ENCODE measurements at regions not wholly inside any gene's neighbourhood (a gene's known extent, or its start where the extent isn't known, plus 50 kb on each side); places are given as distances from the start of the nearest gene placed in this dataset.

GRCh38 chr13:56335775-56336174, 804.9 kb upstream of the PRR20A start:
- TF ChIP-seq CTCF (IDR thresholded peaks at IDR 0.05), result no peak
- H3K9me3 Mint-ChIP-seq, result peaks cover 10 to 22% of the 10 kb centered on the region in 2 donors
- Histone ChIP-seq H3K4me3 (ENCODE audit: low read length) (no peak overlapping the region), H3K27ac (ENCODE audit: low read length) (no peak overlapping the region), H3K27me3 (ENCODE audit: control insufficient read depth, insufficient read depth, low read length) (no peaks in the 10 kb centered on the region), H3K9me3 (ENCODE audit: control insufficient read depth, insufficient read depth, low read length) (peaks cover 11% of the 10 kb centered on the region), H3K4me1 (ENCODE audit: control insufficient read depth, insufficient read depth, low read length) (no peaks in the 10 kb centered on the region), H3K36me3 (ENCODE audit: control insufficient read depth, insufficient read depth, low read length) (no peaks in the 10 kb centered on the region)
- no peak overlapping the region for H3K27ac Mint-ChIP-seq
- H3K36me3 Mint-ChIP-seq, result no peaks in the 10 kb centered on the region
- WGBS (ENCODE audit: insufficient coverage), result no CpG with 5 or more reads among the region's 1 CpG
- ATAC-seq, result no peak
- H3K4me3 Mint-ChIP-seq, result no peak overlapping the region
- DNase-seq, result no peak
- no peaks in the 10 kb centered on the region for H3K27me3 Mint-ChIP-seq (ENCODE audit: low read depth in 2 of 2)
- H3K4me1 Mint-ChIP-seq, result no peaks in the 10 kb centered on the region
- intact Hi-C loops (cut with micrococcal nuclease), result no loop called here

- Histone ChIP-seq H3K4me1 (ENCODE audit: control insufficient read depth, insufficient read depth, low read length) (no peaks in the 10 kb centered on the region), H3K4me3 (ENCODE audit: low read length) (no peak overlapping the region), H3K27ac (ENCODE audit: low read length) (no peak overlapping the region), H3K9me3 (ENCODE audit: control insufficient read depth, insufficient read depth, low read length) (peaks cover 17% of the 10 kb centered on the region), H3K36me3 (ENCODE audit: control insufficient read depth, insufficient read depth, low read length) (no peaks in the 10 kb centered on the region), H3K27me3 (ENCODE audit: control insufficient read depth, insufficient read depth, low read length) (no peaks in the 10 kb centered on the region)
- Mint-ChIP-seq H3K27me3 (ENCODE audit: low read depth in 2 of 2) (no peaks in the 10 kb centered on the region), H3K9me3 (peaks cover 13 to 27% of the 10 kb centered on the region in 2 donors), H3K4me1 (no peaks in the 10 kb centered on the region), H3K4me3 (no peak overlapping the region), H3K36me3 (no peaks in the 10 kb centered on the region), H3K27ac (no peak overlapping the region)
- DNase-seq (no peak), ATAC-seq (no peak)
- intact Hi-C loops (cut with micrococcal nuclease), result no loop called here
- no peak for TF ChIP-seq CTCF (IDR thresholded peaks at IDR 0.05)
- no CpG with 5 or more reads among the region's 1 CpG for WGBS (ENCODE audit: insufficient coverage)
Observed at GRCh38 chr13:56338421-56338820, 802.3 kb upstream of the PRR20A start.

- H3K4me3 Mint-ChIP-seq, result no peak overlapping the region
- no peaks in the 10 kb centered on the region for H3K4me1 ChIP-seq (ENCODE audit: control insufficient read depth, insufficient read depth, low read length)
- H3K9me3 Mint-ChIP-seq, result peaks cover 11 to 22% of the 10 kb centered on the region in 2 donors
- H3K4me1 Mint-ChIP-seq, result no peaks in the 10 kb centered on the region
- no peaks in the 10 kb centered on the region for H3K27me3 ChIP-seq (ENCODE audit: control insufficient read depth, insufficient read depth, low read length)
- peaks cover 5% of the 10 kb centered on the region for H3K9me3 ChIP-seq (ENCODE audit: control insufficient read depth, insufficient read depth, low read length)
- H3K4me3 ChIP-seq (ENCODE audit: low read length), result no peak overlapping the region
- DNase-seq (no peak), ATAC-seq (no peak)
- H3K27ac Mint-ChIP-seq, result no peak overlapping the region
- H3K27ac ChIP-seq (ENCODE audit: low read length), result no peak overlapping the region
- intact Hi-C loops (cut with micrococcal nuclease), result no loop called here
- H3K36me3 Mint-ChIP-seq, result no peaks in the 10 kb centered on the region
- no CpG with 5 or more reads among the region's 1 CpG for WGBS (ENCODE audit: insufficient coverage)
- no peaks in the 10 kb centered on the region for H3K36me3 ChIP-seq (ENCODE audit: control insufficient read depth, insufficient read depth, low read length)
- no peak for TF ChIP-seq CTCF (IDR thresholded peaks at IDR 0.05)
- no peaks in the 10 kb centered on the region for H3K27me3 Mint-ChIP-seq (ENCODE audit: low read depth in 2 of 2)
Observed at GRCh38 chr13:56347014-56347413, 793.7 kb upstream of the PRR20A start.

- no peak overlapping the region for H3K27ac ChIP-seq (ENCODE audit: low read length)
- no peak for TF ChIP-seq CTCF (IDR thresholded peaks at IDR 0.05)
- H3K36me3 ChIP-seq (ENCODE audit: control insufficient read depth, insufficient read depth, low read length), result no peaks in the 10 kb centered on the region
- Mint-ChIP-seq H3K4me3 (no peak overlapping the region), H3K36me3 (peaks cover 6% of the 10 kb centered on the region), H3K4me1 (no peaks in the 10 kb centered on the region), H3K27me3 (ENCODE audit: low read depth in 2 of 2) (no peaks in the 10 kb centered on the region), H3K27ac (no peak overlapping the region), H3K9me3 (peaks cover 8 to 13% of the 10 kb centered on the region in 2 donors)
- 100% methylated on average over 1 of the region's 2 CpGs for WGBS (ENCODE audit: insufficient coverage)
- H3K4me1 ChIP-seq (ENCODE audit: control insufficient read depth, insufficient read depth, low read length), result no peaks in the 10 kb centered on the region
- H3K4me3 ChIP-seq (ENCODE audit: low read length), result no peak overlapping the region
- intact Hi-C loops (cut with micrococcal nuclease), result no loop called here
- no peaks in the 10 kb centered on the region for H3K27me3 ChIP-seq (ENCODE audit: control insufficient read depth, insufficient read depth, low read length)
- DNase-seq, result no peak
- H3K9me3 ChIP-seq (ENCODE audit: control insufficient read depth, insufficient read depth, low read length), result peaks cover 3% of the 10 kb centered on the region
- ATAC-seq, result no peak
Observed at GRCh38 chr13:56349866-56350265, 790.9 kb upstream of the PRR20A start.
